HG03575 (cell line): ENCODE measurements at regions not wholly inside any gene's neighbourhood (a gene's known extent, or its start where the extent isn't known, plus 50 kb on each side); places are given as distances from the start of the nearest gene placed in this dataset.
"Not testable (repeated sequence)": the region's sequence is repeated elsewhere in the genome, so short reads cannot be mapped to it uniquely, and the experiment has no call there.

Experiments
- ATAC-seq: cut with Tn5 transposase; IDR thresholded peaks from one replicate; pipeline ENCODE4 v1.9.1; 2021; ENCODE audit not compliant: unreplicated experiment, insufficient number of reproducible peaks, low FRiP score; ENCODE audit errors: extremely low read depth

DNA sequence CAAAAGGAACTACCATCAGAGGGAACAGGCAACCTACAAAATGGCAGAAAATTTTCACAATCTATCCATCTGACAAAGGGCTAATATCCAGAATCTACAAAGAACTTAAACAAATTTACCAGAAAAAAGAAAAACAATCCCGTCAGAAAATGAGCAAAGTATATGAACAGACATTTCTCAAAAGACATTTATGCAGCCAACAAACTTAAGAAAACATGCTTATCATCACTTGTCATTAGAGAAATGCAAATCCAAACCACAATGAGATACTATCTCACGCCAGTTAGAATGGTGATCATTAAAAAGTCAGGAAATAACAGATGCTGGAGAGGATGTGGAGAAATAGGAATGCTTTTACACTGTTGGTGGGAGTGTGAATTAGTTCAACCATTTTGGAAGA lies 516.2 kb downstream of the NFIB start:
- not testable (repeated sequence) for ATAC-seq

DNA sequence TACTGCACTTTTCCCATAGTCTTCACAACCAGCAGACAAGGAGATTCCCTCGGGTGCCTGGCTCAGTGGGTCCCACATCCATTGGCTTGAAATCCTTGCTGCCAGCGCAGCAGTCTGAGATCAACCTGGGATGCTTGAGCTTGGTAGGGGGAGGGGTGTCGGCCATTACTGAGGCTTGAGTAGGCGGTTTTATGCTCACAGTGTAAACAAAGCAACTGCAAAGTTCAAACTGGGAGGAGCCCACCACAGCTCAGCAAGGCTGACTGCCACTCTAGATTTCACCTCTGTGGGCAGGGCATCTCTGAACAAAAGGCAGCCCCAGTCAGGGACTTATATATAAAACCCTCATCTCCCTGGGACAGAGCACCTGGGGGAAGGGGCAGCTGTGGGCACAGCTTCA lies 512.3 kb upstream of the MPDZ start:
- no peak for ATAC-seq

DNA sequence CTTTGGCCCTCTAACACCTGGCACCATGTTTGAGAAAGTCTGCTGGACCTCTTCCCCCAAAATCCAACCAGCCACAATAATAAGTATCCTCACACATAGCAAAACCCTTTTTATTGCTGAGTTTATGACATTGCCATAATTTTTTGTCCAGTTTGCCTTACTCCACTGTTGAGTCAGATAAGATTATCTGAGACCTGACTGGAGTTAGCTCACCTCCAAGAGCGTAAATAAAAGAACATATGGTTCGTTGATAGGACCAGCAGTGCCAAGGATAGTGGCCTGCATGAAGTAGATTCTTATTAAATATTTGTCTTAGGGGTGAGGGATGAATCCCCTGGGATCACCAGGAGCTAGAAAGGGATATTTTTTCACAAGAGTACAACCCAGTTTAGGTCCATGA lies 510.6 kb upstream of the MPDZ start:
- no peak for ATAC-seq

DNA sequence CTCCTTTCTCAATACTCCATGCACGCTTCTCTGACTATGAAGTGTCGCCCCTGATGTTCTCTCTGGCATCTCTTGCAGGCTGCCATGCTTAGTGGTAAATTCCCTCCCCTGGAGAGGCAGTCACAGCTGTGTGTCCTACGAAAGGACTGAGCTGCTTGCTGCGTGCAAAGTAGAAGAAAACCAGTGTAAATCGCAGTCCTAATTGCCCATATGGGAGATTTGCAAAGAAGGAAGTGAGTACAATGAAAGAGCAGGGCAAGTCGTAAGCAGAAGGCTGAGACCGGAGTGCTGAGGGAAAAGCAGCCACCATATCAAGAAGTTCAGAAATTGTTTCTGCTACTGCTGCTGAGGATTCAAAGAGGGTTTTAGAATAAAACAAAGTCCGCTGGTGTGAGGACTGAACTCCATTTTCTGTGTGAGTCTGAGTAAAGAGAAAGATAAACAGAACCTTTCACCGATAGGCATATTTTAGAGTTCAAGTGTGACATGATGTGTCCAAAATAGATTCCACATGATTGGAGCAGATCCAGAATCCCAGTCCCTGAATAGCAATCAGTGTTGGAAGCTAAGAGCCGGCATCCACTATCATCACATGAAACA lies 507.8 kb upstream of the MPDZ start:
- ATAC-seq, result no peak

DNA sequence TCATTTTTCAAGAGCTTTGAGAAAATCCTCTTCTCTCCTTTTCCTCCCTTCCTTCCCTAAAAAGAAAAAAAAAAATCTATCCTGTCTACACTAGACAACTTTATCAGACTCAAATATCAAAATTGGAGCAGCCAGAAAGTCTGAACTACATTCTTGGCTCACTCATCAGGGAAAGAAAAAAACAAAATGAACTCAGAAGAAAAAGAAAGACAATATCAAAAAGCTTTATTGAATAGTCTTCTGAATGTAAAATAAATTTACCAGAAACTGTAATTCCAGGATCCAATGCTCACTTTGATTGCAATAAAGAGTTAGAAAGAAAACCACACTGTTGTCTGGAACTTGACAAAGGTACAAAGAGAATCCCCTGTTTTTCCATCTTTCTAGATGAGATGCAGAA lies 507.2 kb upstream of the MPDZ start:
- no peak for ATAC-seq

DNA sequence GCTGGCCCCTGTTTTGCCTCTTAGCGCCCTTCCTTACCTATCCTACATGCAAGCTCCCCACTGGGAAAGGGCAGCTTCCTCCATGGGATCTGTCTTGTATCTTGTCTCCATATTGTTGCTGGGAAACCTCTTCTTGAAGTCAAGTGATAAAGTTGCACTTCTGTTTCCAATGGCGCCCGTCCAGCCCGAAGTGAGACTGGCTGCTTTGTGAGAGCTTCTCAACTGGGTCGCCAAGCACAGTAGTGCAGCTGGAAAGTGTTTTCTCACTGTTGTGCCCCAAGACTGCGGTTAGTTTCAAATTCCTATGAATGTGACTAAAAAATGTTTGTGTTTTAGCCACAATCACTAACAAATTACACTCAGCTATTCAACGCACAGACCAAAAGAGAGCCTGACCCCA lies 506.6 kb upstream of the MPDZ start:
- ATAC-seq, result no peak

DNA sequence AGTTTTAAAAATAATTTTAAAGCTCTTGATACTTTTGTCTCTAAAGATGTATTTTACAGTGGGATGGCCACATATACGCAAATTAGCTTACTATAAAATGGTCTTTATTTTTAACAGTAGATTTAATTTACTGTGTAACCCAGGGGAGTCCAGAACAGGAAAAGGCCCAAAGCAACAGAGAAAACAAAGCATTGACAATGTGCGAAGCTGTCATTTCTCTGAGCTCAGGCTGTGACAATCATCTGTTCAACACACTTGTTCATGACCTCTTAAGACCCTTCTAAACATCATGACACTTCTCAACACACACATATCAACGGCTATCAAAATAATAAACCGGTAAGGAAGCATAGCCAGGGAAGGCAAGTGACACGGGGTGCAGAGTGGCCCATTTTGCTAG lies 499.6 kb upstream of the MPDZ start:
- ATAC-seq, result no peak

DNA sequence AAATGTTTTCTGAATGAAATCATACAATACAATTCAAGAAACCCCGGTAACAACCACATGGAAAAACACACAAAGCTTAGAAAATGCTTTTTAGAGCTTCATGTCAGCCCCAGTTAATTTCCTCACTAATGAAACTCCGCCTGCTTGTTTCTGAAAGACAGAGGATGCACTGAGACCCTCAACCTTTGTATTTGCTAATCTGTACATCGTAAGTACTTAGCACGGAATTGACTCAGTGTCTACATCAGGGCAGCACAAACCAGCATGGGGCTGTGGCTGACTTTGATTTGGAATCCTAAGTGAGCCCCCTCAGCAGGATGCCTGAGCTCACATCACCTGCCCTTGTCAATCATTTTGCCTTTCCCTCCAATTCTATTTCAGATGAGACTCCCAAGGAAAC lies 499.1 kb upstream of the MPDZ start:
- ATAC-seq, result no peak

DNA sequence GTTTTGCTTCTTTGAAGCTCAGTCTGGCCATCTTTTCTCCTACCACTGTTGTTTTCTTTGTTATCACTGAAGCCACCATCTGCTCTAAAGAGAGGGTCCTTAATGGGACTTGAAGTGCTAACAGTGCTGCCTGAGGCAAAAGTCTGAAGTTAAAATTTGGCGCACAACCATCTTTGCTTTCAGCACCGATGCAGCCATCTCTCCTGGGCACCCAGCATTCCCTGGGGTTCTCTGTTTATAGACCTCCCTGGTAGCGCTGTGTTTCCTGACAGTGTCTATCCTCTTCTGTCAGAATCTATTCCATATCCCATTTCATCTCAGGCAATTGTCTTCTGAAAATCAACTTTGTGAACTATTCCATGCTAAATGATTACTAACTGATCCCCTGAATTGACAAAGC lies 491.5 kb upstream of the MPDZ start:
- ATAC-seq, result no peak

DNA sequence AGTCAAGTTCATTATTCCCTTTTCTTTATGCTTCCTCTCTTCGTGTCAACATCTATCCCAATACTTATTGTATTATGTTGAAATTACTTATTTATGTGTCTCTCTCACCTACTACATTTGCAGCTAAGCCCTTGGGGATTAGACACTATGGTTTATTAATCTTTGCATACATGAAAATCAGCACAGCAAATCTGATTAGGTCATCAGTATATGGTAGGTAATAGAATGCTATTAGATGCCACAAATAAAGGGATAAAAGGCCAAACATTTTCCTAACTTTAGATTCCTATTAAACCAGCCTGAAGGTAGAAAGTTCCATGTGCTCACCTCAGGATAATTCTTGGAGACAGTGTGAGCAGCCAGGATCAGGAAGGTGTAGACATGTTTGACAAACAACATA lies 490.1 kb upstream of the MPDZ start:
- ATAC-seq, result no peak

DNA sequence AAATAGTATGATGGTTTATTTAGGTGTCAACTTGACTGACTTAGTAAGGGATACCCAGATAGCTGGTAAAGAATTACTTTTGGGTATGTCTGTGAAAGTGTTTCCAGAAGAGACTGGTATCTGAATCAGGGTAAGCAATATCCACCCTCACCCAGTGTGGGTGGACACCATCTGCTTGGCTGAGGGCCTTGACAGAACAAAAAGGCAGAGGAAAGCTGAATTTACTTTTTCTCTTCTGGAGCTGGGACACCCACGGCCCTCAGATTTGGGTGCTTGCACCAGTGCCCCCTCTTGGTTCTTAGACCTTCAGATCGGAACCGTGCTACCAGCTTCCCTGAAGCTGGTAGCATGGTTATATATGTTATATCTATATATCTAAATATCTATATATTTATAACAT lies 489.5 kb upstream of the MPDZ start:
- no peak for ATAC-seq

DNA sequence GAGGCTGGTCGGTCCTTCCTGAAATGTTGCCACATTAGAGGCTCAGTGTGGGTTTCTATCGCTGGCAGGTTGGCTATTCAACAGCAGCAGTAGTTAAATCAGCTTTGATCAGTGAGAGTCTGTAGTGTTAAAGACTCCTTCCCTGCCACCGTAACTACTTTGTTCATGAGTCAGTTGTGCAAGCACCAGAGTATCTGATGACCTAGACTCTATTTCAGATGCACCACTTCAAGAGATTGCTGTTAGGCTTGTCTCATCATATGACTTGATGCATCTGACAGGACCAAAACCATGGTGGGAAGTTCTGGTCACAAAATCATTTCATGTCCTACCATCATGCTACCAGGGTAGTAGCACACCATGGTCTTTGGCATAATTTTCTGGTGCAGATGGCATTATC lies 482.7 kb upstream of the MPDZ start:
- no peak for ATAC-seq

DNA sequence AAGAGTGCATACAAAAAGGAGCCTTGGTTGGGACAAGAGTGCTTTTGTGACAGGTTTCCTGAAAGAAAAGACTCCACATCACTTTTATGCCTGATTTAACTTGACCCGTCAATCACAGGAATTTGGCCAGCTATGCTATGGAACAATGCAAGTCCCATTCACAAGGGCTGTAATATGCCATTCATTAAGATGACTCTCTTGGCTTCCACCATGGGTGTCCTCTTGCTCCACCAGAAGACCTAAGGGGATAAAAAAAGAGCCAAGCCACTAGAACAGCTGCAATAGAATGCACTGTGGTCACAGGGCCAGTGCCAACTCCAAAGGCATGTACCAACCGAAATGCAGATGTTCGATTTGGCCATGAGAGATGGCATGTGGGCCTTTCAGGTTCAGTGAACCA lies 480.1 kb upstream of the MPDZ start:
- ATAC-seq, result no peak

DNA sequence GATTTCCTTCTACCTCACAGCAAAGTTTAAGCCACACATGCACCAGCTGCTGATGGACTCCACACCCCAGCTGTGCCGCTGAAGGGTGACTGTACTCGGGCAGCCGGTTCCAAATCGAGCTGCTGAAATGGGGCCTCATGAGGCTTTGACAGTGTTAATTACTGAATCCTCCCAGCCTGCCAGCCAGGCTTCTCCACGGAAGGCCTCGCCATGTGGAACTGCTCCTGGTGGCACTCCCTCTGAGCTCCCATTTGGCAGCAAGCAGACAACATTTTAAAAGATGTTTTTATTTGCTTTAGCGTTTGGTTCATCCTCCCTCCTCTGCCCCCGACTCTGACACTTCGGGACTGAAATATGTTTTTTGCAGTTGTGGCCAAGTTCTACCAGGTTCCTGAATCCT lies 479.4 kb upstream of the MPDZ start:
- ATAC-seq, result no peak

DNA sequence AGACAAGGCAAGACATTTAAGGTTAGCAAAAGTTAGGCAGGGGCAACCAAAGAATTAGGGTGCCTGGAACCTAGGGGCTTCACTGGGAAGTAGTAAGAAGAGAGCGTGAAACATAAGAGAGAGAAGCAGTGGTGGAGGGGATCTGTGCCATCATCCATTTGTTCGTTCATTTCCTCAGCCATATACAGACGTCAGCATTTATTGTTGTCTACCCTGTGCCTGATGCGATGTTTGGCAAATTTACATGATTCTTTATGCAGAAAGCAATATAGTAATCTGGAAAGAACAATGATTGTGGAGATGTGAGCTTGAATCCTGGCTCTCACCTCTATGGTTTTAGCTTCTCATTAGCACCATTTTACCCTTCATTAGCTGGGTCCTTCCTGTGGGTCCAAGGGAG lies 477.5 kb upstream of the MPDZ start:
- ATAC-seq, result no peak

DNA sequence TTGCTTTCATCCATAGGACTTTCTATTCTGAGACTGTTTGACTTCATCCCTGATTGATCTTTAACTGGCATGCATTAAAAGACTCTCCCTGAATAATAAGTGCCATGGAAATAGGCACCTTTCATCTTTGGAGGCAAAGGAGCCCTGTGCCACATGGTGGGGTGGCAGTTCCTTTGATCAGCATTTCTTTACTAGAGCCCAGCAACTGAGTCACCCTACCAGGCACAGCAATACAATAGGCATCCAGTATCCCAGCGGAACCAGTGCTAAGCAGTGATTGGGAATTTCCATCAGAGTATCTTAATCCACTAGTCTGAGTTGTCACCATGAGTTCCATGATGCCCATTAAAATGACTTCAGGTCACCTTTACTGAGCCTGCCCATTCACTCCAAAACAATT lies 476.1 kb upstream of the MPDZ start:
- no peak for ATAC-seq

DNA sequence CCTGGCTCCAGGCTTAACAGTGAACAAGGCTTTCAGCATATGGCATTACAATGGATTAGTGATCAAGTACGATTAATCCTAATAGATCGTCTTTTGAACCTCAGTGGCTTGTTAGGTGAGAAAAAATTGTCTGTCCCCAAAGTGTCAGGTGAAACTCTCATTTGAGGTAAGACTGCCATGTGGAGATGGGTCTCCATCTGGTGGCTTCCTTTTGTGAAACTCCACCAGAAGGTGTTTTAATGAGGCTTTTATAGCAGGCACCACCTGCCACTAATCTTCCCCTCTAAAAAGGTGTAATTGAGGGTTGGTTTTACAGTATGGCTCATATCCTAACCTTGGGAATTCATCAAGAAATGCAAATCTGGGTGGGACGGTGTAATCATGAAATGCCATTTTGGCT lies 471.1 kb upstream of the MPDZ start:
- ATAC-seq, result no peak

DNA sequence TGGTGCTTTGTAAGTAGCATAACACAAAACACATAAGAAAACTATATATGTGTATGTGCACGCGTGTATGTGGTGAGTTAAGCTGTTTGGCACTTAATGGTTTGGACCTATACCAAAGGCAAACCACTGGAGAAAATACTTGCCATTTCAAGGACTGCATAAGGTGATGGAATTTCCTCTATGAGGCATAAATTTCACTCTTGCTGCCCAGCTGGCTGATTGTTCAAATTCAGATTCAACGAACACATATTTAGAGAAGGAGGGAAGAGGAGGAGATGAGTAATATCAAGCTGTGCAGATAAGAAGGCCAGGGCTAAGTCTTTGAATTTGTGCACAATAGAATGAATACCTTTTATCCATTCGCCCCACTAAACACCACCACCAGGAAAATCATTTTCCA lies 470.6 kb upstream of the MPDZ start:
- ATAC-seq, result no peak

DNA sequence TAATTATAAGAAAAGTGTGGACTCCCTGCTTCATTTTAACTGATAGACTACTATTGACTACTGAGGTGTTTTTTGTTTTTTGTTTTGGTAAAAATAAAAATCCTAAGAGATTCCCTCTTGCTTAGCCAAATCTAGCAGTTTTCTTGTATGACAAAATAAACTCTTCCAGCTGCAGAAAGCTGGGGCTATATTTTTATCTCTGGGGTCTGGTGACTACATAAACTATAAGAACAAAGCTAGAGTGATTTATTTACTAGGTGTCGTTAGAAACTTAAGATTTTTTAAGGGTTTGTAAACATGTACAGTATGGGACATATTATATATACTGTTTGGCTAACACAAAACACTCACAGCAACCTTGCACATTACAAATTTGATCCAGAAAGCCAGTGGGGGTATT lies 467.4 kb upstream of the MPDZ start:
- no peak for ATAC-seq

DNA sequence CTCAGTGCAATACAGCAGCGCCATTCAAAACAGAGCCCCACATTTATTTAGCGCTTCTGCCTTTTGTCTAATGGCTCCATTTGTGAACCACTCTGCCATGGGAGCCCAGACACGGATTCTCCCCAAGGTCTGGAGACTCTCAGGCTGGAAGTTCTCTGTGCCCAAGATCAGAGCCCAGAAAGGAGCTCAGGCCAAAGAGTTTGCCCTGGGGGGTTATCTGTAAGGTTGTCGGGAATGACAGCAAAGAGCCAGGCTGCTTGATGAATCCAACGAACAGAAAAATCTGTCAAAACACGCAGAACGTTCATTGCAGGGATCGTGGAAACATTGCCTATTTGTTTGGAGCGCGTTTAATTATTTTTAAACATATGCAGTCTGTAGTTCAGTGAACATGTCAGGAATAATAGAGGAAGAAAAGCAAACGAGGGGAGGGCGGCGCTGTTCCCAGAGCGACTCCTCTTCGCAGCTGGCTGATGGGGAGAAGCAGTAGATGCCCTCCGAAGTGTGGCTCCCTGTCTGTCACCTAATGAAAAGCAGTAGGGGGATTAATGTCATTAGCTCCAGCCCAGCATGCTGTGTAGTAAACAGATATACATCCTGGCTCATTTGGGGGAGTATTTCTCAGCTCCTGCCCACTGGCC lies 464.9 kb upstream of the MPDZ start:
- ATAC-seq, result no peak

DNA sequence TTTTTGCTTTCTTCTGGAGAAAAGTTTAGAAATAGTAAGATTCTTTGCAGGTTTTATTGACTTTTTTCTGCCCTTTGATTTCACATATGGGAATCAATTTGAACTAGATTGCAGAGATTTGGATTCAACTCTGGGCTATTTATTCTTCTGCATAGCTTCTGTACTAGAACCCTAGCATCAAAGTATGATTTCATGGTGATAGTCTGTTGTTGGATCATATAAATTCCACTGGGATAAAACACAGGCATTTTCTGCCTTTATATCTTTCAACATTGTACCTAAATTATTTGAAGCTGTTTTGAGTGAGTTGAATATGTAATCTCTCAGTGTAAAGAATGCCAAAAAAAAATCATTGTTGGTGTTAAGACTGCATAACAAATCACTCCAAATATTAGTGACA lies 458.4 kb upstream of the MPDZ start:
- no peak for ATAC-seq
